Smooth muscle cell (in vitro differentiated cells): ENCODE measurements at regions not wholly inside any gene's neighbourhood (a gene's known extent, or its start where the extent isn't known, plus 50 kb on each side); places are given as distances from the start of the nearest gene placed in this dataset.

Experiments
- DNase-seq: peaks from one replicate; lab custom pipeline; 2025; ENCODE audit not compliant: unreplicated experiment; lab: John Stamatoyannopoulos, UW
- H2AFZ ChIP-seq: fragments of 200-600 bp; sonication (generic); 2 replicates; pipeline ENCODE4 v1.6.0; 2016; ENCODE audit warnings: antibody characterized with exemption, low read depth, mild to moderate bottlenecking
- H3F3A ChIP-seq: fragments of 200-600 bp; sonication (generic); 2 replicates; pipeline ENCODE4 v1.6.0; 2017; ENCODE audit warnings: antibody characterized with exemption, low read depth
- H3K27ac ChIP-seq: fragments of 200-600 bp; sonication (generic); 2 replicates; pipeline ENCODE4 v1.5.1; 2016; ENCODE audit warnings: low read depth, mild to moderate bottlenecking
- H3K27me3 ChIP-seq: fragments of 200-600 bp; sonication (generic); 2 replicates; pipeline ENCODE4 v1.6.1; 2016; ENCODE audit warnings: low read depth, mild to moderate bottlenecking
- H3K36me3 ChIP-seq: fragments of 200-600 bp; sonication (generic); 2 replicates; pipeline ENCODE4 v1.5.1; 2016; ENCODE audit warnings: low read depth
- H3K4me1 ChIP-seq: fragments of 200-600 bp; sonication (generic); 2 replicates; pipeline ENCODE4 v1.5.1; 2016; ENCODE audit warnings: low read depth
- H3K4me2 ChIP-seq: fragments of 200-600 bp; sonication (generic); 2 replicates; pipeline ENCODE4 v1.6.0; 2016; ENCODE audit warnings: mild to moderate bottlenecking
- H3K4me3 ChIP-seq: fragments of 200-600 bp; sonication (generic); 2 replicates; pipeline ENCODE4 v1.5.1; 2016; ENCODE audit warnings: mild to moderate bottlenecking
- H3K79me2 ChIP-seq: fragments of 200-600 bp; sonication (generic); 2 replicates; pipeline ENCODE4 v1.6.0; 2016; ENCODE audit warnings: low read depth, mild to moderate bottlenecking
- H3K9ac ChIP-seq: fragments of 200-600 bp; sonication (generic); 2 replicates; pipeline ENCODE4 v1.6.0; 2016; ENCODE audit warnings: low read depth
- H3K9me3 ChIP-seq: fragments of 200-600 bp; sonication (generic); replicated peaks from 2 replicates; pipeline ENCODE4 v1.5.1; 2016; ENCODE audit warnings: low read depth
- H4K20me1 ChIP-seq: fragments of 200-600 bp; sonication (generic); 2 replicates; pipeline ENCODE4 v1.6.0; 2016; ENCODE audit warnings: low read depth
- WGBS: methylation state at CpG from one replicate; pipeline ENCODE4 v1.1.7; 2016; ENCODE audit warnings: low lambda C conversion rate; 5-methylcytosine and 5-hydroxymethylcytosine counted together
- TF ChIP-seq, protein P1 (sequence below): fragments of 200-600 bp; sonication (generic); IDR thresholded peaks from 2 replicates; pipeline ENCODE4 v1.5.1; 2017; ENCODE audit warnings: borderline replicate concordance, mild to moderate bottlenecking, antibody characterized with exemption; ENCODE audit not compliant: insufficient read depth, poor library complexity, severe bottlenecking

DNA sequence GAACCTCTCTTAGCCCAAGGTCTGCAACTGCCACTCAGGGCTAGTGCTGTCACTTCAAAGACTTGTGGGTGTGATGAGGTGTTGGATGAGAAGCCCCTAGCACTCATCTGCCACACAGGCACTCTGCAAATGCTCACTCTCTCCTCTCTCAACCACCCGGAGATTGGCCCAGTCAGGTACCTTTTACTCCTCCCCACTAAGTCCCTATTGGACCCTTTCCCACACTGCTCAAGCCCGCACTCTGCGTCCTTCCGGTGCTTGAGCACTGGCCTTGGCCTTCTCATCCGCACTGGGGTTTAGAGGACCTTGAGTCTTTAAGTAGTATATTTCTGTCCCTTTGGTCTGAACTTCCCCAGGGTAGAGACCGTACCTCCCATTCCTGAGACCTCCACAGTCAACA, 308.0 kb downstream of the NXPE2 start:
- Histone ChIP-seq H3K4me2 (no peak overlapping the region), H4K20me1 (no peaks in the 10 kb centered on the region), H3K27ac (no peak overlapping the region), H3K4me3 (no peak overlapping the region), H3K9me3 (no peaks in the 10 kb centered on the region), H2AFZ (no peak overlapping the region), H3K4me1 (no peaks in the 10 kb centered on the region), H3K27me3 (peaks cover 22% of the 10 kb centered on the region), H3K36me3 (no peaks in the 10 kb centered on the region), H3F3A (no peaks in the 10 kb centered on the region), H3K79me2 (no peaks in the 10 kb centered on the region), H3K9ac (no peak overlapping the region)
- TF ChIP-seq, protein P1, sequence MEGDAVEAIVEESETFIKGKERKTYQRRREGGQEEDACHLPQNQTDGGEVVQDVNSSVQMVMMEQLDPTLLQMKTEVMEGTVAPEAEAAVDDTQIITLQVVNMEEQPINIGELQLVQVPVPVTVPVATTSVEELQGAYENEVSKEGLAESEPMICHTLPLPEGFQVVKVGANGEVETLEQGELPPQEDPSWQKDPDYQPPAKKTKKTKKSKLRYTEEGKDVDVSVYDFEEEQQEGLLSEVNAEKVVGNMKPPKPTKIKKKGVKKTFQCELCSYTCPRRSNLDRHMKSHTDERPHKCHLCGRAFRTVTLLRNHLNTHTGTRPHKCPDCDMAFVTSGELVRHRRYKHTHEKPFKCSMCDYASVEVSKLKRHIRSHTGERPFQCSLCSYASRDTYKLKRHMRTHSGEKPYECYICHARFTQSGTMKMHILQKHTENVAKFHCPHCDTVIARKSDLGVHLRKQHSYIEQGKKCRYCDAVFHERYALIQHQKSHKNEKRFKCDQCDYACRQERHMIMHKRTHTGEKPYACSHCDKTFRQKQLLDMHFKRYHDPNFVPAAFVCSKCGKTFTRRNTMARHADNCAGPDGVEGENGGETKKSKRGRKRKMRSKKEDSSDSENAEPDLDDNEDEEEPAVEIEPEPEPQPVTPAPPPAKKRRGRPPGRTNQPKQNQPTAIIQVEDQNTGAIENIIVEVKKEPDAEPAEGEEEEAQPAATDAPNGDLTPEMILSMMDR: no peak
- DNase-seq: no peak
- 88% methylated on average over 6 of the region's 6 CpGs for WGBS

DNA sequence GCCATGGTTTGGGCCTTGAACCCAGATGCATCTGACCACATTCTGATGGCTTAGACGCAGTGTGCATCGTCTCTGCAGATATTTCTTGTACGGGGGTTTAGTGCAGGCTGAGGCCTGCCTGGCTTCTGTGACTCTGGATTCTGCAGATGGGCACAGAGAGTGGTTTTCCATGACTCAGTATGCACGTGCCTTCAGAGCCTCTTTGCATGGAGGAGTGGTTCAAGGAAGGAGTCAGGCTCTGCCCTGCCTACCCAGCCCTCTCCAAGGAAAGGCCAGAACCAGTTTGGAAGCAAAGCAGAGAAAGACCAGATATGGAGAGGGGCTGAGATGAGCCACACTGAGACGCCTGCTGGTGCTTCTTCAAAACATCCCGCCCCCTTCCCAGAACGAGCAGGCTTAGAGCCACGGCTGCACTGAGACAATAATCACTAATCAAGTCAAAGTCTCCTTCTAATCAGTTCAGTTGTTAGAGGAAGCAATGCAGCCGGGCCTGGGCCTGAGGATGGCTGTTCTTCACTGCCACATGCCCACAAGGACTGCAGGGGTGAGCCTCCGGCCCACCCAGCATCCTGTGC, 308.9 kb downstream of the NXPE2 start:
- Histone ChIP-seq H3K36me3 (no peaks in the 10 kb centered on the region), H3K4me3 (no peak overlapping the region), H4K20me1 (no peaks in the 10 kb centered on the region), H3K4me1 (no peaks in the 10 kb centered on the region), H3K79me2 (no peaks in the 10 kb centered on the region), H3K9me3 (no peaks in the 10 kb centered on the region), H3K27me3 (peaks cover 13% of the 10 kb centered on the region), H3K4me2 (no peak overlapping the region), H3F3A (no peaks in the 10 kb centered on the region), H3K27ac (no peak overlapping the region), H3K9ac (no peak overlapping the region), H2AFZ (no peak overlapping the region)
- TF ChIP-seq, protein P1: no peak
- 43% methylated on average over 10 of the region's 10 CpGs for WGBS
- DNase-seq: no peak

DNA sequence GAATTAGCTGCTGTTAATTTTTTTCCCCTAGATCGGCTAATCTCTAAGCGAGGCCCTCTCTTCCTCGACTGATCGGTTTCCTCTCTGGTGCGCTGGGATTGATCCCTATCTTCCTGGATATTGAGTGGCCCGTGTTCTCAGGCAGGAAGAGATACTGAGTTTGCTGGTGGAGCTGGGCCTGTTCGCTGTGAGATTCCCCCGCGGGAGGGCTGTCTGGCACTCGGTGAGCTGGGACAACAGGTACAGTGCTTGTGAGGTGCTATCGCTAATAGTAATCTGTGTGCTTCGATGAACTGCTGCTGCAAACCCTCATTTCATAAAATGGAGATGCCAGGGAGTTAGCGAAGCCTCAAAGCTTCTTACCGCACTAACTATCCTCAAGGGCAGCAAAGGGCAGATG, 310.3 kb downstream of the NXPE2 start:
- WGBS: 84% methylated on average over 14 of the region's 14 CpGs
- DNase-seq: no peak
- no peak overlapping the region for H3K9ac ChIP-seq
- H3K4me1 ChIP-seq: no peaks in the 10 kb centered on the region
- H3F3A ChIP-seq: no peaks in the 10 kb centered on the region
- H3K36me3 ChIP-seq: no peaks in the 10 kb centered on the region
- H2AFZ ChIP-seq: no peak overlapping the region
- H3K27ac ChIP-seq: no peak overlapping the region
- H4K20me1 ChIP-seq: no peaks in the 10 kb centered on the region
- H3K27me3 ChIP-seq: peaks cover 6% of the 10 kb centered on the region
- H3K4me3 ChIP-seq: no peak overlapping the region
- no peaks in the 10 kb centered on the region for H3K9me3 ChIP-seq
- no peak overlapping the region for H3K4me2 ChIP-seq
- no peaks in the 10 kb centered on the region for H3K79me2 ChIP-seq
- TF ChIP-seq, protein P1: no peak

DNA sequence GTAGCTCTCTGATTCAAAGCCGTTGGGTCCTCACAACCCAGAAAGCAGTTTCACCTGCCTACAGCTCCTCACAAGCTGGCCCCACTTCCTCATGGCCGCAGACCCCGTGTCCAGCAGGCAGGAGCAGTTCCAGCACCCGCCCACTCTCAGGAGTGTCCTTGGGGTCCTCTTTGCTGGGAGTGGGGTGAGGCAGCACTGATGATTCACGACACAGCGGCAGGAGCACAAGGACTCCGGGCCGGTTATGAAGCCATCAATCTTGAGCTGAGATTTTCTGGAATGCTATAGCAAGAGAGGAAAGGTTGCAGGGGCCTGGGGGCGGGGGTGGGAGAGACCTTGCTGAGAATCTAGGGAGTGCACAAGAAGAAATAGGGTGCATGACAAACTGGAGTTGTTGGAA, 311.2 kb downstream of the NXPE2 start:
- Histone ChIP-seq H3K4me3 (no peak overlapping the region), H3K27me3 (peaks cover 15% of the 10 kb centered on the region), H3K4me1 (no peaks in the 10 kb centered on the region), H3K36me3 (no peaks in the 10 kb centered on the region), H3K79me2 (no peaks in the 10 kb centered on the region), H3K27ac (no peak overlapping the region), H3K9ac (no peak overlapping the region), H4K20me1 (no peaks in the 10 kb centered on the region), H3F3A (no peaks in the 10 kb centered on the region), H3K4me2 (no peak overlapping the region), H2AFZ (no peak overlapping the region), H3K9me3 (no peaks in the 10 kb centered on the region)
- 90% methylated on average over 9 of the region's 9 CpGs for WGBS
- DNase-seq: no peak
- TF ChIP-seq, protein P1: no peak
